ENCODE measurements at regions not wholly inside any gene's neighbourhood (a gene's known extent, or its start where the extent isn't known, plus 50 kb on each side); places are given as distances from the start of the nearest gene placed in this dataset.

- TF ChIP-seq YY1 (IDR thresholded peaks at IDR 0.05) (no peak), HNF4G (IDR thresholded peaks at IDR 0.05) (no peak), HNF4A (conservative IDR thresholded peaks at IDR 0.05) (no peak), SP1 (IDR thresholded peaks at IDR 0.05) (no peak), EGR1 (IDR thresholded peaks at IDR 0.05; ENCODE audit: low read depth in 2 of 2) (no peak), REST (IDR thresholded peaks at IDR 0.05) (no peak), FOXA1 (IDR thresholded peaks at IDR 0.05) (no peak)
- Histone ChIP-seq H3K9me3 (ENCODE audit: control insufficient read depth in 4 of 4, low read length in 3 of 4) (no peaks in the 10 kb centered on the region), H3K4me3 (ENCODE audit: low read depth in 1 of 3, low read length in 3 of 3) (no peak overlapping the region), H3K27ac (ENCODE audit: low read depth in 1 of 2, low read length in 2 of 2) (no peak overlapping the region), H3K27me3 (ENCODE audit: control insufficient read depth in 4 of 4, insufficient read depth in 4 of 4, low read length in 3 of 4) (no peaks in the 10 kb centered on the region), H3K36me3 (ENCODE audit: control insufficient read depth in 4 of 4, insufficient read depth in 3 of 4, low read depth in 1 of 4, low read length in 3 of 4) (no peaks in the 10 kb centered on the region), H3K9ac (ENCODE audit: low read depth in 1 of 2, low read length in 2 of 2) (no peak overlapping the region), H3K4me1 (ENCODE audit: control insufficient read depth in 4 of 4, insufficient read depth in 4 of 4, low read length in 3 of 4) (no peaks in the 10 kb centered on the region)
- 94% methylated on average over 19 of the region's 19 CpGs for WGBS
- DNase-seq (ENCODE audit: low spot score), result no peak
Measured at GRCh38 chr13:111044087-111044830, 70.9 kb upstream of the ARHGEF7 start.

DNA sequence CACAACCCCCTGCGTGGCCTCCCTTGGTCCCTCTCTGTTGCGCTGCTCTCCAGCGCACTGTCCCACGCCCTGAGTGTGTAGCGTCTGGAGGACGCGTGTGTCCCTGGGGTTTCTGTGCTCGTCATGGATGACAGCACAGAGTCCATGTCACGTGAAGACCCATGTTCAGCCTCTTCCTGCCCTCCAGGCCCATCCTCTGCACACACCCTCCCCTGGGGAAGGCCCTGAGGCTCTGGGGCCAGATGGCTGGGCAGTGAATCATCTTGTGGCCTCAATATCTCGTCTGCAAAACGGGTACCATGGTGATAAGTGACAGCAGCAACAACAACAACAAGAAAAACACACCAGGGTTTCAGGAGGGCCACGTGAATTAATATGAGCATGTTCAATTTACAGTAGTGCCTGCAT is 71.5 kb upstream of the ARHGEF7 start:
- Histone ChIP-seq H3K4me3 (ENCODE audit: low read depth in 1 of 3, low read length in 3 of 3) (no peak overlapping the region), H3K27ac (ENCODE audit: low read depth in 1 of 2, low read length in 2 of 2) (no peak overlapping the region), H3K9me3 (ENCODE audit: control insufficient read depth in 4 of 4, low read length in 3 of 4) (no peaks in the 10 kb centered on the region), H3K36me3 (ENCODE audit: control insufficient read depth in 4 of 4, insufficient read depth in 3 of 4, low read depth in 1 of 4, low read length in 3 of 4) (no peaks in the 10 kb centered on the region), H3K4me1 (ENCODE audit: control insufficient read depth in 4 of 4, insufficient read depth in 4 of 4, low read length in 3 of 4) (no peaks in the 10 kb centered on the region), H3K27me3 (ENCODE audit: control insufficient read depth in 4 of 4, insufficient read depth in 4 of 4, low read length in 3 of 4) (no peaks in the 10 kb centered on the region), H3K9ac (ENCODE audit: low read depth in 1 of 2, low read length in 2 of 2) (no peak overlapping the region)
- TF ChIP-seq MAX (IDR thresholded peaks at IDR 0.05) (no peak), JUND (IDR thresholded peaks at IDR 0.05) (no peak), REST (IDR thresholded peaks at IDR 0.05) (no peak), FOXA2 (IDR thresholded peaks at IDR 0.05) (no peak), GABPA (IDR thresholded peaks at IDR 0.05 in 1 of 2, conservative IDR thresholded peaks at IDR 0.05 in 1 of 2) (no peak), EGR1 (IDR thresholded peaks at IDR 0.05; ENCODE audit: low read depth in 2 of 2) (no peak)
- 85% methylated on average over 12 of the region's 12 CpGs for WGBS
- DNase-seq (ENCODE audit: low spot score), result no peak

Data from liver (tissue), 7 donors.